H1 (cell line): ENCODE measurements at regions not wholly inside any gene's neighbourhood (a gene's known extent, or its start where the extent isn't known, plus 50 kb on each side); places are given as distances from the start of the nearest gene placed in this dataset.

Experiments used
- EZH2 ChIP-seq: fragments of 200-600 bp; sonication (generic); IDR thresholded peaks from 2 replicates; pipeline ENCODE4 v1.7.1; 2012; ENCODE audit warnings: low read depth, mild to moderate bottlenecking, moderate library complexity, low read length, inconsistent platforms; ENCODE audit not compliant: severe bottlenecking
- MAX ChIP-seq: IDR thresholded peaks from 2 replicates; pipeline ENCODE4 v1.6.1; 2012; ENCODE audit warnings: inconsistent platforms
- POLR2A ChIP-seq, 2 experiments: IDR thresholded peaks; 1 replicate in 1 of 2; 2 replicates in 1 of 2; pipeline ENCODE4 v1.6.1; 2011; ENCODE audit warnings: low read depth in 2 of 2, low read length in 2 of 2, mild to moderate bottlenecking in 2 of 2; ENCODE audit errors: control extremely low read depth in 1 of 2
- POLR2AphosphoS5 ChIP-seq: IDR thresholded peaks from 2 replicates; pipeline ENCODE4 v1.6.1; 2011; ENCODE audit warnings: low read depth, low read length
- POU5F1 ChIP-seq: IDR thresholded peaks from 2 replicates; pipeline ENCODE4 v1.6.1; 2011; ENCODE audit warnings: low read depth, mild to moderate bottlenecking, low read length, moderate library complexity
- RBBP5 ChIP-seq: IDR thresholded peaks from 2 replicates; pipeline ENCODE4 v1.7.1; 2012; ENCODE audit warnings: low read depth, mild to moderate bottlenecking, inconsistent platforms, low read length, moderate library complexity, borderline replicate concordance
- RXRA ChIP-seq: IDR thresholded peaks from 2 replicates; pipeline ENCODE4 v1.6.1; 2011; ENCODE audit warnings: low read depth, mild to moderate bottlenecking, low read length, moderate library complexity; ENCODE audit not compliant: insufficient read depth
- TEAD4 ChIP-seq: IDR thresholded peaks from 2 replicates; pipeline ENCODE4 v1.6.1; 2012; ENCODE audit warnings: low read depth, low read length, inconsistent platforms, mixed read lengths
- TF ChIP-seq, protein P1 (sequence below), 3 experiments: IDR thresholded peaks; 1 replicate in 2 of 3; 2 replicates in 1 of 3; pipeline versions ENCODE4 v1.5.1 to v1.6.1; 2011; ENCODE audit warnings: low read length in 3 of 3, mild to moderate bottlenecking in 3 of 3, inconsistent platforms in 2 of 3, low read depth in 1 of 3, moderate library complexity in 1 of 3; ENCODE audit not compliant: insufficient read depth in 1 of 3; ENCODE audit errors: control extremely low read depth in 1 of 3

DNA sequence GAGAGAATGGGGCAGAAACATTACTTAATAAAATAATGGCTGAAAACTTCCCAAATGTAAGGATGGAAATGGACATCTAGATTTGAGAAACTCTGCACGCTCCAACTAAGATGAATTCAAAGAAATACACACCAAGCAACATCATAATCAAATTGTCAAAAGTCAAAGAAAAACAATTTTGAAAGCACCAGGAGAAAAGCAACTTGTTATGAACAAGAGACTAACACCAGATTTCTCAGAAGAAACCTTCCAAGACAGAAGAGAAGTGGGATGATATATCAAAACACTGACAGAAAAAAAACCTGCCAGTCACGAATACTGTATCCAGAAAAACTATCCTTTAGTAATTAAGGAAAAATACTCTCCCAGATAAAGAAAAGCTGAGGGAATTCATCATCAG lies 208.6 kb upstream of the SAMSN1 start:
- TF ChIP-seq RXRA (no peak), POLR2AphosphoS5 (no peak), TEAD4 (no peak), EZH2 (no peak), RBBP5 (no peak), POU5F1 (no peak), POLR2A (IDR thresholded peaks at IDR 0.05; ENCODE audit: control extremely low read depth in 1 of 2, low read depth in 2 of 2, low read length in 2 of 2) (no peak), MAX (no peak)
- TF ChIP-seq, protein P1, sequence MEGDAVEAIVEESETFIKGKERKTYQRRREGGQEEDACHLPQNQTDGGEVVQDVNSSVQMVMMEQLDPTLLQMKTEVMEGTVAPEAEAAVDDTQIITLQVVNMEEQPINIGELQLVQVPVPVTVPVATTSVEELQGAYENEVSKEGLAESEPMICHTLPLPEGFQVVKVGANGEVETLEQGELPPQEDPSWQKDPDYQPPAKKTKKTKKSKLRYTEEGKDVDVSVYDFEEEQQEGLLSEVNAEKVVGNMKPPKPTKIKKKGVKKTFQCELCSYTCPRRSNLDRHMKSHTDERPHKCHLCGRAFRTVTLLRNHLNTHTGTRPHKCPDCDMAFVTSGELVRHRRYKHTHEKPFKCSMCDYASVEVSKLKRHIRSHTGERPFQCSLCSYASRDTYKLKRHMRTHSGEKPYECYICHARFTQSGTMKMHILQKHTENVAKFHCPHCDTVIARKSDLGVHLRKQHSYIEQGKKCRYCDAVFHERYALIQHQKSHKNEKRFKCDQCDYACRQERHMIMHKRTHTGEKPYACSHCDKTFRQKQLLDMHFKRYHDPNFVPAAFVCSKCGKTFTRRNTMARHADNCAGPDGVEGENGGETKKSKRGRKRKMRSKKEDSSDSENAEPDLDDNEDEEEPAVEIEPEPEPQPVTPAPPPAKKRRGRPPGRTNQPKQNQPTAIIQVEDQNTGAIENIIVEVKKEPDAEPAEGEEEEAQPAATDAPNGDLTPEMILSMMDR (IDR thresholded peaks at IDR 0.05; ENCODE audit: control extremely low read depth in 1 of 3, insufficient read depth in 1 of 3, low read depth in 1 of 3, low read length in 3 of 3): no peak
